ENCODE measurements at regions not wholly inside any gene's neighbourhood (a gene's known extent, or its start where the extent isn't known, plus 50 kb on each side); places are given as distances from the start of the nearest gene placed in this dataset.

GRCh38 chr1:29865051-29865450 is 628.7 kb downstream of the PTPRU start:
- H3K4me3 ChIP-seq (ENCODE audit: low read depth, low read length), result no peak overlapping the region

GRCh38 chr1:29864431-29865022 is 628.2 kb downstream of the PTPRU start:
- H3K4me3 ChIP-seq (ENCODE audit: low read depth, low read length), result no peak overlapping the region

- no peak overlapping the region for H3K4me3 ChIP-seq (ENCODE audit: low read depth, low read length)
Observed at GRCh38 chr1:29861922-29862321, 625.6 kb downstream of the PTPRU start.

GRCh38 chr1:29861446-29861845 is 625.1 kb downstream of the PTPRU start:
- no peak overlapping the region for H3K4me3 ChIP-seq (ENCODE audit: low read depth, low read length)

- no peak overlapping the region for H3K4me3 ChIP-seq (ENCODE audit: low read depth, low read length)
Observed at GRCh38 chr1:29860681-29861080, 624.4 kb downstream of the PTPRU start.

GRCh38 chr1:29860056-29860455 is 623.7 kb downstream of the PTPRU start:
- H3K4me3 ChIP-seq (ENCODE audit: low read depth, low read length), result no peak overlapping the region

GRCh38 chr1:29859126-29859525 is 622.8 kb downstream of the PTPRU start:
- no peak overlapping the region for H3K4me3 ChIP-seq (ENCODE audit: low read depth, low read length)

- H3K4me3 ChIP-seq (ENCODE audit: low read depth, low read length), result no peak overlapping the region
Observed at GRCh38 chr1:29858646-29859045, 622.3 kb downstream of the PTPRU start.

- H3K4me3 ChIP-seq (ENCODE audit: low read depth, low read length), result no peak overlapping the region
Observed at GRCh38 chr1:29856340-29857114, 620.2 kb downstream of the PTPRU start.

GRCh38 chr1:29855561-29856160 is 619.3 kb downstream of the PTPRU start:
- no peak overlapping the region for H3K4me3 ChIP-seq (ENCODE audit: low read depth, low read length)

- H3K4me3 ChIP-seq (ENCODE audit: low read depth, low read length), result no peak overlapping the region
Observed at GRCh38 chr1:29854700-29855276, 618.5 kb downstream of the PTPRU start.

- H3K4me3 ChIP-seq (ENCODE audit: low read depth, low read length), result no peak overlapping the region
Observed at GRCh38 chr1:29853716-29854330, 617.5 kb downstream of the PTPRU start.

GRCh38 chr1:29852248-29852647 is 615.9 kb downstream of the PTPRU start:
- H3K4me3 ChIP-seq (ENCODE audit: low read depth, low read length), result no peak overlapping the region

GRCh38 chr1:29851691-29852090 is 615.4 kb downstream of the PTPRU start:
- no peak overlapping the region for H3K4me3 ChIP-seq (ENCODE audit: low read depth, low read length)

GRCh38 chr1:29849991-29850757 is 613.9 kb downstream of the PTPRU start:
- no peak overlapping the region for H3K4me3 ChIP-seq (ENCODE audit: low read depth, low read length)

- no peak overlapping the region for H3K4me3 ChIP-seq (ENCODE audit: low read depth, low read length)
Observed at GRCh38 chr1:29849038-29849750, 612.9 kb downstream of the PTPRU start.

GRCh38 chr1:29845910-29846309 is 609.6 kb downstream of the PTPRU start:
- no peak overlapping the region for H3K4me3 ChIP-seq (ENCODE audit: low read depth, low read length)

- no peak overlapping the region for H3K4me3 ChIP-seq (ENCODE audit: low read depth, low read length)
Observed at GRCh38 chr1:29842130-29842529, 605.8 kb downstream of the PTPRU start.

GRCh38 chr1:29839726-29840125 is 603.4 kb downstream of the PTPRU start:
- H3K4me3 ChIP-seq (ENCODE audit: low read depth, low read length), result no peak overlapping the region

- no peak overlapping the region for H3K4me3 ChIP-seq (ENCODE audit: low read depth, low read length)
Observed at GRCh38 chr1:29838738-29839320, 602.5 kb downstream of the PTPRU start.

Measured in iPS-11a (cell line).